Stimulated activated naive CD8-positive, alpha-beta T cell treated with anti-CD3 and anti-CD28 coated beads, Interleukin-15, Interleukin-2, amounts not matched to agents 100 U/mL and 50 U/mL, for 24 hours (primary cell): ENCODE measurements at regions not wholly inside any gene's neighbourhood (a gene's known extent, or its start where the extent isn't known, plus 50 kb on each side); places are given as distances from the start of the nearest gene placed in this dataset.

Experiments used
- ATAC-seq: fragments of 150-1000 bp; cut with Tn5 transposase; one replicate; pipeline ENCODE4 v1.10.0; 2021
- DNase-seq: peaks from one replicate; pipeline ENCODE4 v3.0.0; 2021

DNA sequence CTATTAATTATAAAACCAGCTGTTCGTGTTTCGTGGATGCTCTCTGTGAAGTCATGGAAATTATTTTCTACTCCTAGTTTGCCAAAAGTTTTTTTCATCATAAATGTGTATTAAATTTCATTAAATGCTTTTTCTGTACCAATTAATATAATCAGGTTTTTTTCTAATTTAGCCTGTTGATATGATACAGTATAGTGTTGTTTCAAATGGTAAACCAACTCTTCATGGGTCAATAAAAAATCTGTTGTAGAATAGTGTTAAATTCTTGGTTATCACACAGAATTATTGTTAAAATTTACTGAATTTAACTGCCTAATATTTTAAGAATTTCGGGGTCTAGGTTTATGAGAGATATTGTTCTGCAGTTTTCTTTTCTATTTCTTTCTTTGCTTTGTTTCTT is 505.9 kb upstream of the MANEA start:
- ATAC-seq = no peak
- no peak for DNase-seq

DNA sequence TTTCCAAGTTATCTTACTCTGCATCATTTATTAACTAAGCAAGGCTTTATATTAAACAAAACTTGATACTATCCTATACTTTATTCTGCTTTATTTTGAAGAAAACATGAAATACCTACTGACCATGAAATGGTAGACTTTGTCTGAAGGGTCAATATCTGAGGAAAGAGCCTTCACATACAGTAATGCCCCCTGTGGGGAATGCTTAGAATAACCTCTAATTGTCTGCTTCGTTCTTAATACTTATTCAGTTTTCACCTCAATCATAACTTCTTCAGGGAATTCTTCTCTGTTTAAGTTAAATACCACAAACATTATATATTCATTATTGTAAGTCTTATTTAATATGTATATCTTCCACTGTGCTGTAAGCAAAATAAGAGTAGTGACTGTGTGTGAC is 498.9 kb upstream of the MANEA start:
- no peak for DNase-seq
- no peak for ATAC-seq

DNA sequence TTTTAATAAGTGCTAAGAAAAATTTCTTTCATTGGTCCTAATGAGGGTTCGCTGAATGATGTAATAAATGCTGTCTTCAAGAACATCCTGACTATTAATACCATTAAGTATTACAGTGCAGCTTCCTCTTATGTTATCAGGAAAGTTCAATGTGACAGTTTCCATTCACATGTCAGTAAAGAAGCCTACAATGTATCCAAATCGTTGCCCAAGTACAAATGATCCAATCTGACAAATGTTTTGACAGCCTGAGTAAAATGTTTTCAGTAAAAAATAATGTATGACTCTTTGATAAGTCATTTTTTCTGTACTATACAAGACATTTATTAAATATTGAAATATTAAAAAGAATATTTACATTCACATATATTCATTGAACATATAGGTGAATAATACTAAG is 496.1 kb upstream of the MANEA start:
- DNase-seq (no peak), ATAC-seq (no peak)

DNA sequence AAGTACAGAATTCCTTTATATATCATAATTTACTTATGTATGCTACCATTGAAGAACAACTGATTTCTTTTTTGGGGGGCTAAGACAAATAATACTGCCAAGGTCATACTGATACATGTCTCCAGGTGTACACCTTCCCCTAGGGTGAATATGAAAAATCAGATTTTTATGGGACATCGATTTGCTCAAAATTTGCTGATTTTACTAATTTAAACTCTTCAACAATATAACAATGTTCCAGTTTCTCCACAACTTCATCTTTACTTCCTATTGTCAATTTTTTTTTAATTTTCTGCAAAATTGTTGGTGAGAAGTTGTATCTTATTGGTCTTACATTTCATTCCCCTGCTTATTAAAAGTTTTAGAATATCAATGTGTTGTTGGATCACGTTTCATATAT is 495.4 kb upstream of the MANEA start:
- ATAC-seq (no peak), DNase-seq (no peak)

DNA sequence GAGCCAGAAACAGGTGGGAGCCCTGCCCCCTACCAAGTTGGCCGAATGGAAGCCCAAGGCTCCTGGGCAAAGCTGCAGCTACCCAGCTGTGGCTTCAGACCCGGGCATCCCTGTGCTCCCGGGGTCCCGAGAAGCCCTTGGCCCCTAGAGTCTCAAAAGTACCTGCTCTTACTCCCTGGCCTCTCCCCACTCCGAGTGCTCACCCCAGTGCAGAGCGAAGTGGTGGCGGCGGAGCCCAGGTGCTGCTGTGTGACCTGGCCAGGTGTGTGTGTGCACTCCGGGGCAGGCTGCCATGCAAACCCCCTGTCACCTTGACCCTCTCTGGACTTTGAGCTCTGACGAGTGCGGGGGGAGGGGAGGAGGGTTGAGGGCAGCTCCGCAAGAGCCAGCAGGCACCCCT is 493.8 kb upstream of the MANEA start:
- ATAC-seq = no peak
- DNase-seq = no peak

DNA sequence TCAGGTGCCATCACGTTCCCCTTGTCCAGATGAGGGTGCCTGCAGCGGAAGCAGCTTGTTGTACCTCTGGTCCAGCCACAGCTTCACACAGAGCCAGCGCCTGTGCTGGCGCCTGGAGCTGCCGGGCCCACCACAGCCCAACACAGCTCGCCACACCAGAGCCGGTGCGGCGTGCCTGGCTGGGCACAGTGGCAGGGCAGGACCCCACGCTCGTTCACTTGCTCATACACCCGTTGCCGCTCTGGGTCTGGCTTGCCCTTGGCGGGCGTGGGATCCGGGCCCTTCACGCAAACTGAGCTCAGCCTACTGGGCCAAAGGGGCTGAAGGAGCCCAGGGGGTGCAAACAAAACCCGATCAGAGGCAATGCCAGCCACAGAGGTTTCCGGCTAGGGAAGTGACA is 492.5 kb upstream of the MANEA start:
- no peak for DNase-seq
- no peak for ATAC-seq

DNA sequence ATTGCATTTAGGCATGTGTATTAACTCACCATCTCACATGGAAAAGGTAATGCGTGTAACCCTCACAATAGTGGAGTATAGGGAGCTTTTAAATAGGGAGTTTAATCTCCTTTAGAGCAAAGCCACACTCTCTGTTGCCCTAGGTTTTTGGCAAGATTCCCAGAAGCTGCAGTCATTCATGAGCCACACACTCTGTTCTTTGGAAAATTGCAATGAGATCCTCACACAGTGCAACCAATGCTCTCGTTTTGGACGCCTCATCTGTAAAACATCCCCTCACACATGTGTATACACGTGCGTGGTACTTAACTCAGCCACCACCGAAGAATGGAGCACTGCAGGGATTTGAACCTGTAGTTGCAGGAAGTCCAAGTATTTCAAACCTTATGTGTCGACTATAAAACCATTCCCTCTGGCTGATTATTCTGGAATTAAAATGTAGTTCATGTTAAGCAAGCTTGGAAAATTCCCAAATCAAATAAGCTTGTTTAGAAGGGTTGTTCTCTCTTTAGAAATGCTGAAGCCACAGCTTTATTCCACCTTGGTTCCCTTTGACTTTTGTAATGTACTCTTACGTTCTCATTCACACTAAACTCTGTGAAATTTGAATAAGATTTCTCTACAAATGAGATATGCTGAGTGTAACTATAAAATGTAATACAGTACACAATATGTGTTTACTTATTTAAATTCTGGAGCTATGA is 489.8 kb upstream of the MANEA start:
- no peak for ATAC-seq
- no peak for DNase-seq

DNA sequence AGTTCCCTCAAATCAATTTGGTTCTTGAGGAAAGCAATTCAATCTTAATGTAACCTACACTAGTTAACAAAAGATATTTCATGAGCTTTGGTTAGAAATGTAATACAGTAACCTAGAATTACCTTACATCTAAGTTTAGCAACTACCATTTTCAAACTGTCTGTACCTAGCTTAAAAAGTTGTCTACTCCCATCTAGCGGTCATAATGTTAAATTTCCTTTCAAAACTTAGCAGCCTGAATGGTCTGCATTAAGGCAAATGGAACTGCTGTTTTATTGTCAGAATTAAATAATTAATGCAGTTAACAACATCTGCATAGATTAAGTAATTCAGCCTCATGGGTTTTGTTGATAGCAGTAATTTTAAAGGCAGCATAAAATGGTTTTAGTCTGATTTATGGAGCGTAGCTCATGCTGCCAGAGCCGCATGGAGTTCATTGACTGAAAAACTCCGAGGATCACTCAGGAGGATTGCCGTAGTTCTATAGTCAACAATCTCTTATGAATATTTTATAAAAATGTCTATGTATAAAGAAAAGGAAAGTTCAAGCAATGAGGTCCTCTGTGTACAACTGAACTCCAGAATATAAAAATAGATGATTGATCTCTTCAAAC is 485.4 kb upstream of the MANEA start:
- ATAC-seq (no peak), DNase-seq (no peak)

DNA sequence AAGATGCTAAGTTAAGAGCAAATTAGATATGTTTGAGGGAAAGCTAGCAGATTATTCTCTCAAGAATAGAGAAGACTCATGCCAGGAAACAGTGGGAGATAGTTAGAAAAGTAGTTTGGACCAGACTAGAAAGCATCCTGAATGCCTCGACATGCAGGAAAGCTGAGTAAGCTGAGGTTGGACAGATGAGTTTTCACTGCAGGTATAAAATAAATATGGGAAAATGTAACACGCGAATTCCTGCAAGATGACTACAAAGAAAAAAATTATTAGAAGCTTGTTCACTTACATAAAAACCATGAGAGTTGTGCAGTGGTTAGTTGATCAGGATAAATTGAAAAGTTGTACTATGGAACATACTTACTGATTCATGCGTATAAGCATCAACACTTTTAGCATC is 484.2 kb upstream of the MANEA start:
- no peak for DNase-seq
- no peak for ATAC-seq

DNA sequence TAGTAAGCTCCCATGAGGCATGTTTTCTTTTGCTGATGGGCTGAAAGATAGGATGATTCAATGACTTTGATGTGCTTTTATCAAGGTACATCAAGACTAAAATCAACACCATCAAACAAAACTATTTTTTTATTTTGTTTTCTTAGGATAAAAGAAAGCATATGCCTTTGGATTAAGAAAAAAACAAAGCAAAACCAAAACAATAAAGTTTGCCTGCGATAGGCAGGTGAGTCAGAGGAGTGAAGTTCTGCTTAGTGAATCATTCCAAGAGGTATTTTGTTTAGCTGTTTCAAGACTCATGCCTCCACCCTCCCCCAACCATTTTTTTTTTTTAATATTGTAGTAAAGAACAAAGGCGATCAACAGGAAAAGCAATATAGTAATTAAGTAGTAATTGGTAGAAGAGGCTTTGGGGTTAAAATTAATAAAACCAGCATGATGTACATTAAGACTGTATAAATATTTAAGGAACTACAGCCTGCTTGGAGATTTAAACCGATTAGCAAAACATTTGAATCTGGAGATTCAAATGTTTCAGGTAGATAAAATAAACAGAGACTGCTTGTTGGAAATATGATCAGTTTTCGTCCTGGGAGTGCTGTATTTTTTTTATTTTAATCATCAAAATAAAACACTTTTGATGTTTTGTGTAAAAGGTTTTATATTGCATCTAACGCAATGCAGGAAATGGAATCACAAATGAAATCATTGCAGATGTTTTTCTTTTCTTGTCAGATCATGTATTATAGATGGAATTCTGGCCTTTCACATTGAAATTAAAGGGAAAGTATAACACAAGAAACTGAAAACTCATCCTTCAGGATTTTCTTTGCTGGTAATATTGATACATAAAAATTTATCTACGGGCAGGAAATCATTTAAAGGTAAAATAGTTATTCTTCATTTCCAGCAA is 482.3 kb upstream of the MANEA start:
- ATAC-seq (no peak), DNase-seq (no peak)

DNA sequence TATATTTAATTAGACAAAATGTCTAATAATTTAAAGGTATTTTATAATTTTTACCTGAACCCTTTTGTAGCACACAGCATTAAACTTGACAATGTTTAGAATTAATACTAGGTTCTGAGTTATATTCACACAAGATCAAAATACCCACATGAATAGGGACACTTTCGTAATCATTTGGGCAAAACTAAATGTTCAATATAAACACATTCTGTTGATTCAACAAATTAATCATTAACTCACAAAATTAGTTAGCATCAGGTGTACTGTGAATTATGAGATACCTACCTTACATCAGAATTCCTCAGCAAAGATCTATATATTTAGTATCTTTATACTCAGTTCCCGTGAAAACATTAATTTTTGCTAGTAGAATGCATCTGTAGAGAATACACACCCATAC is 481.5 kb upstream of the MANEA start:
- no peak for DNase-seq
- no peak for ATAC-seq

DNA sequence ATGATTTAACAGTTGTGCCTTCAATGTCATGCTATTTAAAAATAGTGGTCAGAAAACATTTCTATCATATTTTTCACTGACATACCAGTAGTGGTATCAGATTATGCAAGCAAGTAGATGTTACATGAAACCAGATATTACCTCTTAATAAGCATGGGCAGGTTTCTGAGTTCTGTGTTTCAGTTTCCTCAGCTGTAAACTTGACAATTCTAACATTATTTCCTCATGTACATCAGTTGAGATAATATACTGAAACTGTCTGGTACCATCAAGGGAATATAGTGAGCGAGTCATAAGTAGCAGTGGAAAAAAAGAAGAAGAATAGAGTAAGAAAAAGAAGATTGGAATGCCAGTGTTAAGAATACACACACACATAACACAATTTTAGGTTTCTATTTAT is 477.9 kb upstream of the MANEA start:
- DNase-seq (no peak), ATAC-seq (no peak)

DNA sequence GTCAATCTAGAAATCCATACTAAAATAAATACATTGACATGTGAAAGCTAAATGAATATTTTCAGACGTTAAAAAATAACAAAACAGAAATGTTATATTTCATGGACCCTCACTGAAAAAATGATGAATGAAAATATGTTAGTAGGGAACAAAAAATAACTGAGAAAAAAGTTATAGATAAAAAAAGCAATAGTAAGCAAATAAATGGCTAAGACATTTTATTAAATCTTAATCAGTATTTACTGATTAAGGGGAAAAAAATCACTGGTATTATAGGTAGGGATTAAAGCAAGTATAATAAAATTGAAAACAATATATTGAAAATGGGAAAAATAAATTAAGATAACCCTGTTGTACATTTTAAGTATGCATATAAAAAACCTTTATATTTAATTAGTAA is 468.1 kb upstream of the MANEA start:
- ATAC-seq = no peak
- no peak for DNase-seq

DNA sequence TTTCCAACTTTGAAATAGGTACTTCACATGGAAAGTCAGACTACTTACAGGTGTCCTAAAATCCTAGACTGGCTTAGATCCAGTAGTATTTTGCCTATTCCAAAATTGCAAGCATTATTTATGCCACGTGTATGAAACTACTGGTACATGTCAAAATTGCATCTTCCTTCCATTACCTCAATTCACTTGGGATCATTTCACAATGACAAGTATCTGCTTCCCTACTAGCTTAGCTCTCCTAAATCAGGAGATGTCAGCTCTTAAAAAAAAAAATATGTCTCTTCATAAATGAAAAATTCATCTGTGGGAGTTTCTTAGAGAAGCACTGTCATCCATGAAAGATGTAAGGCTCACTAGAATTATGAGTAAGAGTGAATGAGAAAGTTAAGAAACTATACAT is 466.6 kb upstream of the MANEA start:
- DNase-seq = no peak
- no peak for ATAC-seq

DNA sequence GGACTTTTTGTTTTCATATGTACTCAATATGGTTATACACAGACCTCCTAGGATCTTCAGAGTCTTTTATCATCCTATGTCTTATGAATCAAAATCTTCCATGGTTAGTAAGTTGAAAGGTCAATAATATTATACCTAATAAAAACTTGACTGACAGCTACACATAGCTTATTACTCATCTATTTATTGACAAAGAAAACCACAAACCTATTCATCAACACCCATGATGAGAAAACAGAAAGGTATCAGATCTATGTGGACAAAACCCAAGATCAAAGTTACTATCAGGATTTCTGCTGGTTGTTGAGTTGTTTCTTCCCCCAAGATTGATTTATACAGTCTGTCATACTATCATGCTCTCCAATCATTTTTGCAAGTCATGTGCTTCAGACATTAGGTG is 460.1 kb upstream of the MANEA start:
- ATAC-seq (no peak), DNase-seq (no peak)

DNA sequence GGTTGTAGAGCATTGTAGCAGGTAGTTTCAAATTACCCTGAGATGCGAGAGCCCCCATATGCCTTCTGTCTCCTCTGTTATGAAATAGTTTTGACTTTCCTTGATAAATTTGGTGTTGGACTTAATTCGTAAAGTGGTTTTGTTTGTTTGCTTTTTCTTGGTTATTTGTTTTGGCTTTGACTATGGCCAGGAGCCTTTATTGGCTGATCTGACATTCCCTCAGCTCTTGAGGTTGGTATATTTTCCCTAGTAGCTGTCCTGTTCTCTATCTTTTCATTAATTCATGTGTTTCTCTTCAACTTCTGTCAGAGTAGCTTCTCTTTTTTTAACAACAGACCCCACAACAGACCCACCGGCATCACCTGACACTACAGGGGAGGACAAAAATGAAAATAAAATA is 457.4 kb upstream of the MANEA start:
- DNase-seq = no peak
- no peak for ATAC-seq

DNA sequence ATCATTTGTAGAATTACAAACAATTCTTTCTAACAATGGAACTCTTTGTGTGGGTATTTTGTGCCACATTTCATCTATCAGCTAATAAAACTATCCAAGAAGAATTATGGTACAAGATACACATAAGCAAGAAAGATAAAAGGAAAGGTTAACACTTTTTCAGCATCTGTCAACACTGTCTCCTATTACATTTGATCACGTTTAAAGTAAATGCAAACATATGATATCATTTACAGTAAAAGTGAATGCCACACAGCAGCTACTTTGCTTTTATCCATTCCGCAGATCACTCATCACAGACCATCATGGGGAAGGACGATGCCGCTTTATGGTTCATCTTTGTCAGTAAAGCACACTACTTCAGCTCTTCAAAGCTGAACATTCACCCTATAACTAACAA is 456.4 kb upstream of the MANEA start:
- ATAC-seq = no peak
- DNase-seq = no peak

DNA sequence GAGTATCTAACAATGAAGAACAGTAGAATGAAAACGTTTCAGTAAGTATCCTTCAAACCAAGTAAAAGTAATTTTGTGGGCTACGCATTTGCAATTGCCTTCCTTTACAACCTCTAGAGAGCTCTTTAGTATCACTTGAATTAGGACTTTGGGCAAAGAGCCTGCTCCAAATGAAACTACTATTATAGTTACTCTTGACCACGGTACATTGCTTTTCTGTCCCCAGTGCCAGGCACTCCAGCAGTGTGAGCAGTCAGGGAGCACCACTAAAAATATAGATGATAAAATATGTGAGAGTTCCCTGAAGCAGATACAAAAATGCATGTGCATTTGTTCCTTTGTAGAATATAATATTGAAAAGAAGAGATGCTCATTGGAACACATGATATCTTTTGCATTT is 450.1 kb upstream of the MANEA start:
- ATAC-seq (no peak), DNase-seq (no peak)

DNA sequence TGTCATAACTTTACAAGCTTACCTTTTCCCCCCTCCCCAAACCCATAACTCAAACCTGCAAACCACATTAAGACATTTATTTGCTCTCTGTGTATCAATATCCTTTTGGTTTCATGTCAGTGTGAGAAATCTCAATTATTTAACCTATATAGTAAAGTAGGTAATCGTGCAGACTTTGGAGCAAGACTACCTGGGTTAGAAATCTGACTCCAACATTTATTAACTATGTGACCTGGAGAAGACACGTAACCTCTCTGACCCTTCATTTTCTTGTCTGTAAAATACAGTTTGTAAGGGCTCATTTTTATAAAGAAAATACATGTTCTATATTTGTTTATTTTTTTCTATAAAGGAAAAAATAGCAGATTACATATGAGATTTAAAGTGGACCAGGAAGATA is 448.9 kb upstream of the MANEA start:
- ATAC-seq (no peak), DNase-seq (no peak)

DNA sequence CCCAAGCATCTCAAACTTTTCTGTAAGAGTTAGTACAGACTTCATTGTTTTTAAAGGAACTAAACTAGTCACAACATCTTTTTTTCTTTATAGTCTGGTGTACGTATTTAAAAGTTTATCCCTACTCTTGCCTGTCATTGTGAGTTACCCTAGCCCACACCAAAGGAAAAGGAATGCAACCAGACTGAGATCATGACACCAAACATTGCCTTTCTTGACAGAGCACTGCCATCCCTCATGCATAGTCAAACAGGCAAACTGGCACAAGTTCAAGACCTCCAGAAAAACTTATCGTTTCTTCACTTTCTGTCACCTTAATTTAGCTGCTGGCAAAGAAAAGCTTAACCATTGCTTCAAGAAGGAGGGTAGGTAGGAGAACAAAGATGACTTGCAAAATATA is 448.4 kb upstream of the MANEA start:
- no peak for ATAC-seq
- no peak for DNase-seq

DNA sequence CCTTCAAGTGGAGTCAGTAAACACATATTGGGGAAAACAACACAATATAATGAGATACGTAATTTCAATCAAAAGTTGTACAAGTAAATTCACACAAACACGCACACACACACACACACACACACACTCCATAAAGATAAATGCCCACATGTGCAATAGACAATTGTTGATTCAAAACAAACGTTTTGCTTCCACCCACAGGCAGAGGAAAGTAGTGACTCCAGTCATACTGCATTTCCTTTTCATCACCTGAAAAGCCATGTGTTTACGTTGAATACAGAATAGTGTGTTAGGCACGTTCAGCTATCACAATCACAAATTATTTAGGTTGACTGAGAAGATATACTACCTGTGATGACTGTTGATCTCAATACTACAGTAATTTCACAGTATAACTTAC is 443.8 kb upstream of the MANEA start:
- ATAC-seq (no peak), DNase-seq (no peak)

DNA sequence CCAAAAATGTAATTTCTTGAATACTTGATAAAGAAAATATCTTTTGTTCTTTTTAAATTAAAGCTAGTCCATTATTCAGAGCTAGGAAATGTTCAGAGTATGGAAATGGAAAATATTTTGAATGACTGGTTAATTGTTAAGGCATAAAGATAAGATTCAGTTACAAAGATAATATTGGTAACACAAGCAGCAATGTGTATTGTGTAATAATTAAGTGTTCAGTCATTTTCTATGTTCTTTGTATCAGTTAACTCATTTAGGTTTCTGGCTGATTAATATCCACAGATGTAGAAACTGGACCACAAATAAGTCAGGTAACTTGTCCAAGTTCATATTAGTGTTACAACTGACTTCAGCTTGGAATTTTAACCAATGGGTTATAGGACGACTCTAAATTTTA is 442.2 kb upstream of the MANEA start:
- ATAC-seq (no peak), DNase-seq (no peak)

DNA sequence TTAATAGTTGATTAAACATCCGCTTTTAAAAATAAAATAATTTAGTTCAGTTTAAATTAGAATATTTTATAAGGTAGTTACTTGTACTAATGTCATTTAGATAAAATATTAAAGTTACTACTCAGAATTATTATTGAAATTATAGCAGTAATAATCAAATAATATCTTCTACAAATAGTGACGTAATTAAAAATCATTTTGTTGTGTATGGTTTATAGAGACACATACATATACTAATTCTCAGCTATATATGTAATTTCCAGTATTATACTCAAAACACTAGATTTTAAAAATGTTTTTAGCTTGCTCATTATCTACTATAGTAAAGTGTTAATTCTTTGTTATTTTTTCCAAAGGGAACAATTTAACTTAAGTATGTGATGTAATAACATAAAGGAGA is 435.2 kb upstream of the MANEA start:
- ATAC-seq = no peak
- no peak for DNase-seq
